NCI-H2171 (cell line): ENCODE measurements at regions not wholly inside any gene's neighbourhood (a gene's known extent, or its start where the extent isn't known, plus 50 kb on each side); places are given as distances from the start of the nearest gene placed in this dataset.
"Not testable (repeated sequence)": the region's sequence is repeated elsewhere in the genome, so short reads cannot be mapped to it uniquely, and the experiment has no call there.

Source experiments
- DNase-seq: peaks from one replicate; lab custom pipeline; 2025; lab: John Stamatoyannopoulos, UW

DNA sequence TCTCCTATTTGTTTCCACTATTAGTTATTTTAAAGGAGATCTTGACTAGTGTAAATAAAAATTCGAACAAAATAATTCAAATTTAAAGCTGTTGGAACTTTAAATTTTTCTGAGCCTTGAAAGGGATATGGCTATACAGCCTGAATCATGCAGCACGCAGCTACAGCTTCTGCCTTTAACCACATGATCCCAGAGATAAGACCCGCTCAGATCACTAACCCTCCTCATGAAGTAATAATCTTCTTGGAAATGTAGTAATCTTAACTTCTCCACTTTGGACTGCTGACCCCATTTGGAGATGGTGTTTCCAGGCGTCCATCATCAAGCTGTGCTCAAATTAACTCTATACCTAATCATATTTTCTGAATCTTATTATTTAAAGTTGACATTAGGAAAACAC lies 336.6 kb downstream of the DSC3 start:
- no peak for DNase-seq

DNA sequence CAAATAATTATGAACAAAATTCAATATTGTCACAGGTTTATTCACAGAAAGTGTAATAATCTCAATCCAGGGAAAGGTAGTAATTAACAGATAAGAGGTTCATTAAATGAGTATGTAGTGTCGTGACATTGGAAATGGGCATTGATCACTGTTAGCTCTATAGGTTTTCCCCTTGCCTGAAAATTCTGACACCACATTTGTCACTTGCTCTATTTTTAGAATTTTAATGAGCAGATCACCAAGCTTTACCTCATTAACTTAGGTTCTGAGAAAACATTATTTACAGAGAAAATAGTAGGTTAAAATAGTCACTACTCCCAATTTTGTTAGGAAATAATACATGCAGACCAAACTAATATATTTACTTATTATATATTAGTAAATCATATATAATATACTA lies 344.0 kb downstream of the DSC3 start:
- no peak for DNase-seq

DNA sequence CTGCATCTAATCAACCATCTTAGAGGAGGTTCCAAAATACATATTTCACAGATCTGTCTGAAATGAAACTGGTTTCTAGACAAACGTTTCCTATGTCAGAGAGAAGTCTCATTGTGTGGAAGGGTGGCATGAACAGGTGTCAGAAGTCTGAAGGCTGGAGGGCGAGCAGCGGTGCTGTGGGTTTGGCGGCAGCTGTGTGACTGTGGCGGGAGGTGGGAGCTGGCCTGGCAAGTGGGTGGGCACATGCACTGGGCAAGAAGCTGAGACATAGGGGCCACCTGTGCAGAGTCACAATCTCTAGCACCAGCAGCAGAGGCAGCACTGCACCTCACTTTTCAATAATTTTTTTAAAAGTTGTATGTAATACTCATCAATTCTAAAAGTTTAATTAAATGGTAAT lies 346.3 kb downstream of the DSC3 start:
- no peak for DNase-seq

DNA sequence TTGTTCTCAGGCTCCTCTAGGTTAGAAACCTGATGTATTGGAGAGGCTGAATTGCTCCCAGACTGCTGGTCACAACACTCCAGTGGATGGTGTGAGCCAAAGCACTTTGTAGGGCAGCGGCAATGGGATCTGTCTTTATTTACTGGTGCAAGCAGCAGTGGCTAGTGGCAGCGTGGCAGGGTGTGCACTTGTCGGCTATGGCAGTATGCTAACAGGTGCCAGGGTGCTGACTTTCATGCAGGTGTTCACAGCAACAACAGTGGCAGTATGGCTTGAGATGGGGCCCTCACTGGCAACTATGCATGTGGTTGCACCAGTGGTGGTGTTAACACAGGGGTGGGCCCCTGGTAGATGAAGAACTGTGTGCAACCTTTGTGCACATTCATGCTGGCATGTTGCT lies 347.8 kb downstream of the DSC3 start:
- DNase-seq: no peak

DNA sequence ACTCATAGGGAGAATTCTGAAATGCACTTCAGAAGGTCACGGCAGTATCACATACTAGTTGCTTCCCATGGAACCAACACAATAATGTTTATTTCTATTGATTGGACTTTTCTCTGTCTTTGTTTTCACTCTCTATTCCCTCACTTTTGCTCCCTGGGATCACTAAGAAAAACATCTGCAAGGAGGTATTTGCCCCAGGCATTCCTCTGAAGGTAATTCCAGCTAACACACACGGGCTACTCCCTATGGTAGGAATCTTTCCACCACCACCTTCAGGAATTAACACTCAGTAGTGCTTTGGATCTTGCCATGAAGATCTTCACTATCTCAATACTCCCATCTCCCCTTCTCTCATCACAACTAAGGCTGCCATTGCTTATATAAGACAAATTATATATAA lies 353.3 kb downstream of the DSC3 start:
- no peak for DNase-seq

DNA sequence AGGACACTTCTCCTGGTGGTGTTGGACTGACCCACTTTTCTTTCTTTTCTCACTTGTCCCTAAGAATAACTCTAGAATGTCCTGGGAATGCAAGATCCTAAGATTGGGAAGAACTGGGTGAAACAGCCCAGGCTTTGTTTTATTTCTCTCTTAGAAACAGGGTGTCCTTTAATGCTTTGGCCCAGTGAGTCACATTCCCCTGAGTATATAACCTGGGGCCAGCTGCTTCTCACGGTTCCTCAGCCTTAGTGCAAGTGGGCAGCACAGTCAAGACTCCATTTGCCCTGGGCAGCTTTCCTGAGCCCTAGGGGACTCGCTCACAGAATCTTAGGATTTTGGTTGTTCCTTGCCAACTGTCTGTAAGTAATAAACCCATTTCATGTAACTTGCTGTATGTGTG lies 355.0 kb downstream of the DSC3 start:
- no peak for DNase-seq

DNA sequence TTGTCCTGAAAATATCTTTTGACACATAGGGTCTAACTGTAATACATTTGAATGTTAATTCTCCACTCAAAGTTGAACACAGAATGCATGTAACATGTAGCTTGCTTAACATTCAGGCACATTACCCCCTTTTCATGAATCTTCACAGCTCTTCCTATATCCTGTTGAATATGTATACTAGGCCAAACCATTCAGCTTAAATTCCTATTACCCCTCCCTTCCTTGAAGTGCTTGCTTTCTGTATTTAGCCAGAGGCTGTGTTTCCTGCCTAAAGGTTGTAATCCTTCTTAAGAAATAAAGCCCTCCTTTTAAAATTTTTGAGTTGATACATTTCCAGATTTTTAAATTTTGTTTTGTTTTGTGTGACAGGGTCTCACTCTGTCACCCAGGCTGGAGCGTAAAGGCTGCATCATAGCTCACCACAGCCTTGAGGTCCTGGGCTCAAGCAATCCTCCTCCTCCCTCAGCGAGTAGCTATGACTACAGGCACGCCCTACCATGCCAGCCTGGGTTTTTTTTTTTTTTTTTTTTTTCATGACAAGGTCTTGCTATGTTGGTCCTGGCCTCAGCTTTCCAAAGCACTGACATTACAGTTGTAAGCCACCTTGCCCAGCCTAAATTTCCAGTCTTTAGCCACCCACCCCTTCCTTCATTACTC lies 357.6 kb downstream of the DSC3 start:
- no peak for DNase-seq

DNA sequence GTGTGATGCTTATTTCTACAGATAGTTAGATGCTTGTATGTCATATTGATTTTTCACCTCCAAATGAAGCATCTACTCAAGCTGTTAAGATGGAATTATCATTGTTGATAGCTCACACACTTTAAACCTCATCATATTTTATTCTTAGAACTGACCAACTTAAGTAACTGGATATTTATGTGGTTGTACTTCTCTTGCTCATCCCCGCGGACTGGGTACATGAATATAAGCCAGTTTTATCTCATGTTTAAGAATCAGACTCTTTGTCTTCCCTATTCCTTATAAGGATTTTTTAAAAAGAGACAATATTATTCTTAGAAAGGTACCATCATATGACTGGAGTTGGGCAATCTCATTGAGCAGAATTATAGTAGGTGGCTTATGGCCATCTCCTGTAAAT lies 358.7 kb downstream of the DSC3 start:
- no peak for DNase-seq

DNA sequence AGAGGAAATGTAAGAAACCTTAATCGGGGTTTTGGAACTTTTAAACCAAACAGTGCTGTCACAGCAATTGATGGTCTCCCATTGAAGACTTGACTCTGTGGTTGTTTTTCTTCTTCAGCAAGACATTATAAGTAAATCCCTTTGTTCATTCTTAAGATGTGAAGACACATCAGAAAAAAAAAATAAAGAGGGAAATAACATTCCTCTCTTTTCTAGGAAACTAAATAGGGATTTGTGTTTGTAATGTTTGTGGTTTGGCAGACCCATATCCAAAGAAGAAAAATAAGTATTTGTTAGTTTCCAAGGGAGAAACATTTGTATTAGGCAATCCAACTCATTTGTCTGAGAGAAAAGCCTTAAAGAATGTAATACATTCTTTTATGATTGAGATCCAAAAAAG lies 359.9 kb downstream of the DSC3 start:
- DNase-seq: no peak

DNA sequence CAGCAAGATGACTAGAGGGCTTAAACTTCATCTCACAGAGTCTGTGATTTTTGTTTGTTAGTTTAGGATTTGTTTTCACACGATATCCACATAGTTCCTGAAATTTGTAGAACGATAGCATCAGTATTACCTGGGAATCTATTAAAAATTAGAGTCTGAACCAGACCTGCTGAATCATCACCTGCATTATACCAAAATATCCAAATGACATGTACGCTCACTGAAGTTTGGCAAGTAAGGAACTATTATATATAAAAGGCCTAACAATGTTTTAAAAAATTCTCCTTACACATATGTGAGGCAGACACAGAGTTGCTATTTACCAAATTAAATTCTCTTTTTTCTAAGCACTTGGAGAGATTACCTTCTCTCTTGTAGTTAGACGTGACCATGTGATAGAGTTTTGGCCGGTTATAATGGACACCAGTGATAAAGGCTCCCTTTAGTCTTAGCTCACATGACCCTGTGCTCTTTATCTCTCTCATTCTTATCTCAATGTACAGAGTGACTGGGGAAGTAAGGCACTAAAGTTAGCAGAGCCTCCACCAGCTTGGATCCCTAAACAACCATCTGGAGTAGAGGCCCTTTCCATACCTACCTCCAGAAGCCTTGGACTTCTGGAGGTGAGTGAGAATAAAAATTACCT lies 363.1 kb downstream of the DSC3 start:
- DNase-seq: no peak

DNA sequence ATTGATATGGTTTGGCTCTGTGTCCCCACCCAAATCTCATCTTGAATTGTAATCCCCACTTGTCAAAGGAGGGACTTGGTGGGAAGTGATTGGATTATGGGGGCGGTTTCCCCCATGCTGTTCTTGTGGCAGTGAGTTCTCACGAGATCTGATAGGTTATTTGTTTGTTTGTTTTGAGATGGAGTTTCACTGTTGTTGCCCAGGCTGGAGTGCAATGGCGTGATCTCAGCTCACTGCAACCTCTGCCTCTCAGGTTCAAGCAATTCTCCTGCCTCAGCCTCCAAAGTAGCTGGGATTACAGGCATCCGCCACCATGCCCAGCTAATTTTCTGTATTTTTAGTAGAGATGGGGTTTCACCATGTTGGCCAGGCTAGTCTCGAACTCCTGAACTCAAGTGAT lies 364.7 kb downstream of the DSC3 start:
- not testable (repeated sequence) for DNase-seq

DNA sequence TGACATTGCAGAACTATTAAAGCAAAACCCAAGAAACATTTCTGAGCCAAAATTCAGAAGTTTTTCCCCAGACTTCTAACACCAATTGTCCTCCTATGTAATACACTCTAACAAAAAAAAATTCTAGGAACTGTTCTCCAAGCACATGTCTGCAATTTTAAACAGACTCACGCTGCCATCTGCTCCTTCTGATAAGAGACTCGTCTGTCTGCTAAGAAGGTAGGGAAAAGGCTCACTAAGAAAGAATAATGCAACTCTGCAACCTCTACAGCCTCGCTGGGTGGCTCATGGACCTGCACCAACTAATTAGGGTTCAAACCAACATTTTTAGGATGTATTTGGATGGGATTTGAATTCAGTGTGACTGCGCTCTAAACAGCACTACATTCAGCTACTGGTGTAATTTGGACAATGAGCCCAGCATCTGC lies 366.5 kb downstream of the DSC3 start:
- DNase-seq: peak; percentile 12

DNA sequence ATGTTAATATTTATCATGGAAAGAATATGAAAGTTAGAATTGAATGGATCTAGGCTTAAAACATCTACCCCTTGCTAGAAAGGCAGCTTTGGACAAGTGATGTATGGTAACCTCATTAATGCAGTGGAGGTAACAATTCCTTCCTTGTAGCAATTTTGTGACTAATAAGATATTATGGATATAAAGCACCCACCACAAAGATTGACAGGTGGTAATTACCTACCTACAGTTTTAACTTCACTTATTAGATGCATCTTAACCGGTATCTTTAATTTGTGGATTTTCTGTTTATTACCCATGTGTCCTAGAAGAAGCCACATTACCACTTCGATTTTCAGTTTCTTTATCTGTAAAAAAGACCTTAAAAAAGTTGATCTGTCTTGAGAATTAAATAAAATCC lies 367.0 kb downstream of the DSC3 start:
- no peak for DNase-seq

DNA sequence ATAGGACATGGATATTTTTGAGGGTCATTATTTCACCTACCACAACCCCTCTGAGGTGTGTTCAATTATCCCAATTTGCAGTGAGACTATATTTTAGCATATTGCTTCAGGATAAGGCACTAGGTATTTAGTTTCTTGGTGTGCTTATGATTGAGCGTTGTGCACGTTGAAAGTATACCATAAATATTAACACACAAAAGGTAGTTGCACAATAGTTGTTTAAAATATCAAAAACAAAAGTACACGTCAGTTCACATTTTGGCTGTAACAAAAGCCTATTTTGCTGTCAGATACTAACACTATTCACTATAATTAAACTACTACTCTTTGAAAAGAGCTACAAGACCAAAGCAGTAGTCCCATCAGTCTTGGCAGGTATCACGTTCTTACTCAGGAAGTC lies 367.5 kb downstream of the DSC3 start:
- no peak for DNase-seq

DNA sequence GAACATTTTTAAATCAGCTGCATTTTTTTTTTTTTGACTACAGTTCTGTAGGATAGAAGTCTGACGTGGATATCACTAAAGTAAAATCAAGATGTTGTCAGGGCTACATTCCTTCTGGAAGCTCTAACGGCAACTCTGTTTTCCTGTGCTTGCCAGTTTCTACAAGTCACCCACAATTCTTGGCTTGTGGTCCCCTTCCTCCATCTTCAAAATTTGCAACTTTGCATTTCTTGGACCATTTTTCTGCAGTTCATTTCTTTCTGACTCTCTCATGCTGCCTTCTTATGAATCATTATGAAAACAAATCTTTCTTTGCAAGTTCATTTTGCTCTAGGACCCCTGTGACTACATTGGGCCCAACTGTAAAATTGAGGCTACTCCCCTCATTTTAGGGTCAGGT lies 367.9 kb downstream of the DSC3 start:
- DNase-seq: no peak

DNA sequence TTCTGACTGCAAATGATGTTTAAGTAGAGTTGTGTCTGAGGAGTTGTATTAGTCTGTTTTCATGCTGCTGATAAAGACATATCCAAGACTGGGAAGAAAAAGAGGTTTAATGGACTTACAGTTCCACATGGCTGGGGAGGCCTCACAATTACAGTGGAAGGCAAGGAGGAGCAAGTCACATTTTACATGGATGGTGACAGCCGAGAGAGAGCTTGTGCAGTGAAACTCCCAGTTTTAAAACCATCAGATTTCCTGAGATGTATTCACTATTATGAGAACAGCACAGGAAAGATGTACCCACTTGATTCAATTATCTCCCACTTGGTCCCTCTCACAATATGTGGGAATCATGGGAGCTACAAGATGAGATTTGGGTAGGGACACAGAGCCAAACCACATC lies 370.1 kb downstream of the DSC3 start:
- not testable (repeated sequence) for DNase-seq

DNA sequence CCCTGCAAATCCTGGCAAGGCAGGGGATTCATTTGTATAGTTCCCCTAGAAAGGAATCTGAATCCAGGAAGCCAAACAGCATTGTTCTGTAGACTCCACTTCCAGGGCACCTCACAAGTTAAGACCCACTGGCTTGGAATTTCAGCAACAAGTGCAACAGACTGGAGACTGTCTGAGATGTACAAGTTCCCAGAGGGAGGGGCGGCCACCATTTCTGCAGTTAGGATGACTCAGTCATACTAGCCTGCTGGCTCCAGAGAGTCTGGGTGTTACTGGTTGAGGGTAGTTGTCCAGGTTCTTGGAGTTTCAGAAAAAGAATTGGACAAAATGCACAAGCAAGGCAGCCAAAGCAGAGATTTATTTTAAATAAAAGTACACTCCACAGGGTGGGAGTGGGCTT lies 384.2 kb downstream of the DSC3 start:
- no peak for DNase-seq

DNA sequence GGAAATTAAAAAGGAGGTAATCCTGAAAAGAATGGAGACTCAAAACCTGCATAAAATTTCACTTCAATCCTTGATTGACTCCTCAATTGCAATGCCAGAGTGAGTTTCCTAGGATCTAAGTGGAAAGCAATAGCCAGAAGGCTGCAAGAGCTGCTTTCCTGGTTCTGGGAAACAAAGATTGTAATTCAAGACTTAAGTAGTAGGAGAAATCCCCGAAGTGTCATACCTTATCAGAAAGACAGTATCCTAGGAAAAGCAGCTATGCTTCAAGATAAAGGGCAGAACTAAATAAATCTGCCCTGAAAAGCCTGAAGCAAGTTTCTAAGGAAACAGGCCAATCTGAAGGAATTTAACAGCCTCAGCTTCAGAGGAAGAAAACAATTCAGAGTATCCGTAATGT lies 390.2 kb downstream of the DSC3 start:
- DNase-seq: no peak

DNA sequence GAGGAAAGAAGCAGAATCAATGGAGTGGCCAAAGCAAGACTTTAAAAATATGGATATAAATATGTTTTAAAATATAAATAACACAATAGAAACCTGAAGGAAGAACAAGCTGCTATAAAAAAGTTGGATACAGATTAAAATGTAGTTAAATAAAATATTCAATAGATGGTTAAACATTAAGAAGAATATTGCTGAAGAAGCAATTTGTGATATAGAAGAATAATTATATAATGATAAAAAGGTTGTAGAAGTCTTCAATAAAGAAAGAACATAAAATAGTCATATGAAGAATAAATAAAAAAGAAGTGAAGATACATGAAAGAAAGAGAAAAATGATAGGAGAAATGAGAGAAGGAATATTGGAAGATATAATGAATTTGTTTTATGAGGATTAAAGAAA lies 392.0 kb downstream of the DSC3 start:
- no peak for DNase-seq

DNA sequence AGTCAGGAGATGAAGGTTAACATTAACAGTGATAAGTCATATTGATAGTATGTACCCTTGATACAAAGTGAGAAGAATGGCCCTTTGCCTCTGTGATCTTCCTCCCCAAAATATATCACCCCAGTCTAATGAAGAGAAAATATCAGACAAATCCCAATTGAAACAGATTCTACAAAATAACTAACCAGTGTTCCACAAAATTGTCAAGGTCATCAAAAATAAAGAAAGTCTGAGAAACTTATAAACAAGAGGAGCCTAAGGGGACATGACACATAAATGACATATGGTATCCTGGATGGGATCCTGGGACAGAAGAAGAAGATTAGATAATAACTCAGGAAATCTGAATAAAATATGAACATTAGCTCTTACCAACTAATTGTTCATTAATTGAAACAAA lies 398.4 kb downstream of the DSC3 start:
- DNase-seq: no peak

DNA sequence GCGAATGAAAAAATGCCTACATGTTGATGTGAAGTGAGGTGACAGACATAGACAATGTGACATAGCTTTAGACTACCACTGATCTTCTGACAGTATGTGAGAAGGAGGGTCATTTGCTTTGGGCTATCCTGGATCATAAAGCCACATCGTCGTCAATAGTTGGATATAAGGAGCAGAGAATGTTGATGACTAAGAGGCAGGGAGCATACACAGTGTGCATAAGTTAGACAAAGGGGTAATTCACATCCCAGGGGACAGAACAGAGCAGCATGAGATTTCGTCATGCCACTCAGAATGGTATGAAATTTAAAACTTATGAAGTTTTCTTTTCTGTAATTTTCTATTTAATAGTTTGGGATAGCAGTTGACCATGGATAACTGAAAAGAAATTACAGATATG lies 403.2 kb downstream of the DSC3 start:
- no peak for DNase-seq

DNA sequence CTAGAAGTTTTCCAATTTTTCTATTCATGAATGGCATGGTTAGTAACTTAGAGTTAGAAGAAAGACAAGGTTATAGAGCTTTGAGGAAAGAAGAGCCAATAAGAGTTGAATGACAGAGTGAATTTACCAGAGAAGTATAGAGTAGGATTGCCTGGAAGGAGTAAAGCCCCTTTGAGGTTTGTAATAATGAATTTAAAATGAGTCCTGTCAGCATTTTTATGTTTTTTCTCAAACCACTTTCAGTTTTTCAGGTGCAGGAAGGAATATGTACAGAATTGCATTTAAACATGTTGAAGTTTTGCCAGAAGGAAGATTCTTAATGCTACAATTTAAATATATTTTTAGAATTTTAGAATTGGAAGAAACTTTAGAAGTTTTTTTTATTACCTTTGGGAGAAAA lies 408.3 kb downstream of the DSC3 start:
- DNase-seq: no peak

DNA sequence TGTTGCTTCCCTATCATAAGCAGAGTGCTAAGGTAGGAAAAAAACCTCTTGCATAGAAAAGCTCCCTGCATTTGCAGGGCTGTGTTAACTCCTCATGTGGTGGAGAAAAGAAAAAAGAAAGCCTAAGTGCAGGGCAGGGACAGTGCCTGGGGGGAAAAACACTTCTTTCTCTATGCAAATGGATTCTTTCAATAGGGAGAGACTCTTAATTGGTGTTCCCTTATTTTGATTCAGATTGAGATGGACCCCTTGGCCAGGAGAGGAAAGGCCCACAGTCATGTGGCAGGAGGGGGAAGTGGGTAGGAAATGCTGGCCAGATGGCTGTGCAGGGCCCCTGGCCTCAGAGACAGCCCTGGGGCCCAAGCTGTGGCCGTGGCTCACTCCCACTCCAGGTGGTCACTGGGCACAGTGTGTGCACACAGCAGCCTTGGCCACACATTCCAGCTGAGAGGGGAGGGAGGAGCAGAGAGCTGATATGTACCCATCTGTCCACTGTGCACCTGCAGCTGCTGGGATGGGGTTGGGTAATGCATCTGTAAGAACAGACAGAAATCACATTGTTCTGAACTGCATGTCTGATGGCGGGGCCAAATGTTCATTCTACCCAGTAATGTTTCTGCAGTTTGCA lies 410.4 kb downstream of the DSC3 start:
- no peak for DNase-seq

DNA sequence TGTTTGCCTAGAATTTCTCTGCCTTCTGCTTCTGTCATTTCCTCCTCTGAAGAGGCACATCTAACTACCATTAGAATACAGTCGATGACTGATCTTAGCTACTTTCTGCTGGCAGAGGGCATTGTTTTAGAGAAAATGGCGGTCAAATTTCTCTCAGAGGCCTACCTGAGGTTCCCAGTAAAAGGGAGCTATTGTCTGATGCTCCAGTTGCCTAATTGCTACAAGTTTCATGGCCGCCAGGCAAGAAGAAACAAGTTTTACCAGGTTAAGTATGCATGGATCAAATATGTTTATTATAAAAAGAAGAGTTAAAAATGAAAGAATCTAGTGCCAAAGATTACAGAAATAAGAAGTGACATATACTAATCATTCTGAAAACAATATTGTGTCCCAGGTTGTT lies 416.6 kb downstream of the DSC3 start:
- DNase-seq: no peak
